Fibroblast of lung (primary cell): ENCODE measurements at regions not wholly inside any gene's neighbourhood (a gene's known extent, or its start where the extent isn't known, plus 50 kb on each side); places are given as distances from the start of the nearest gene placed in this dataset.

Experiments
- CTCF ChIP-seq, 2 donors: IDR thresholded peaks in 1 of 2; conservative IDR thresholded peaks in 1 of 2; 1 replicate in 1 of 2; 2 replicates in 1 of 2; pipeline ENCODE4 v1.5.1; 2011 to 2012; ENCODE audit warnings: low read length in 2 of 2, control low read depth in 1 of 2, inconsistent platforms in 1 of 2, low read depth in 1 of 2, mild to moderate bottlenecking in 1 of 2
- EZH2 ChIP-seq: IDR thresholded peaks from 2 replicates; pipeline ENCODE4 v1.5.1; 2012; ENCODE audit warnings: low read length, control low read depth, mild to moderate bottlenecking; ENCODE audit errors: missing control alignments

- TF ChIP-seq CTCF (conservative IDR thresholded peaks at IDR 0.05 in 1 of 2, IDR thresholded peaks at IDR 0.05 in 1 of 2; ENCODE audit: low read depth in 1 of 2, low read length in 2 of 2) (no peak), EZH2 (no peak)
Measured at GRCh38 chr2:143981428-143981827, 538.5 kb downstream of the ZEB2 start.
